NCI-H1694 (cell line): ENCODE measurements at regions not wholly inside any gene's neighbourhood (a gene's known extent, or its start where the extent isn't known, plus 50 kb on each side); places are given as distances from the start of the nearest gene placed in this dataset.
A peak's percentile ranks its signal among the peaks of the same experiment; 100 is the strongest.

Experiments
- DNase-seq: peaks from one replicate; lab custom pipeline; 2025; lab: John Stamatoyannopoulos, UW

DNA sequence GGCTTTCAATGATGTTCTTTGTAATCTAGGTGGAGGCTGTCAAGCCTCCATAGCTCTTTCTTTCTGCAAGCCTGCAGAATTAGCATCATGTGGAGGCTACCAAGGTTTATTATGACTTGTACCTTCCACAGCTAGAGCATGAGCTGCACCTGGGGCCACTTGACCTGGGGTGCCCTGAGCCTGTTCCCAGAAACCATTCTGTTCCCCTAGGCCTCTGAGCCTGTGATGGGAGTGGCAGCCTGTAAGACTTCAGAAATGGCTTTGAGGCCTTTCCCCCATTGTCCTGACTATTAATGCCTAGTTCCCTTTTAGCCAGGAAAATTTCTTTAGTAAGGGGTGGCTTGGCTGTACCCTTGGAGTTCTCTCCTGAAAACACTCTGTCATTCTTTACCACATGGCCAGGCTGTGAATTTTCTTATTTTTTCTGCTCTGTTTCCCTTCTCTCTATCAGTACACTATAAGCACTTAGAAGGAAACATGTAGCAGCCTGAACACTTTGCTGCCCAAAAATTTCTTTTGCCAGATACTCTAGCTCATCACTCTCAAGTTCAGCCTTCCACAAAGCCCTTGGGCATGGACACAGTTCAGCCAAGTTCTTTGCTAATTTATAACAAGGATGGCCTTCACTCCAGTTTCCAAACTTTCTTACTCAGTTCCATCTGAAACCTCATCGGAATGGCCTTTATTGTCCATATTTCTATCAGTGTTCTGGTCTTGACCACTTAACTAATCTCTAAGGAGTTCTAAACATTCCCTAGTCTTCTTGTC is 61.4 kb upstream of the NR3C1 start:
- no peak for DNase-seq

DNA sequence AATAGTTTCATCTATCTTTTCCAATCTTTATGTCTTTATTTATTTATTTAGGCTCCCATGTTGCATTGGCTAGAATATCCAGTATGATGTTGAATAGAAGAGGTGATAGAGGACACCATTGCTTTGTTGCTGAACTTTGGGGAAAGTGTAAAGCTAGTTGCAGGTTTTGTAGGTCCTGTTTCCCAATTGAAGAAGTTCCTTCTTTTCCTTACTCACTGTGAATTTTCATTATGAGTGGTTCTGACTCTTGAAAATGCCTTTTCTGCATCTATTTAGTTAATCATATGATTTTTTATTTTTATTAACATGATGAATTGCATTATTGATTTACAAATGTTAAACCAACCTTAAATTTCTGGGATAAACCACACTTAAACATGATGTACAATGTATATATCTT is 58.9 kb upstream of the NR3C1 start:
- no peak for DNase-seq

DNA sequence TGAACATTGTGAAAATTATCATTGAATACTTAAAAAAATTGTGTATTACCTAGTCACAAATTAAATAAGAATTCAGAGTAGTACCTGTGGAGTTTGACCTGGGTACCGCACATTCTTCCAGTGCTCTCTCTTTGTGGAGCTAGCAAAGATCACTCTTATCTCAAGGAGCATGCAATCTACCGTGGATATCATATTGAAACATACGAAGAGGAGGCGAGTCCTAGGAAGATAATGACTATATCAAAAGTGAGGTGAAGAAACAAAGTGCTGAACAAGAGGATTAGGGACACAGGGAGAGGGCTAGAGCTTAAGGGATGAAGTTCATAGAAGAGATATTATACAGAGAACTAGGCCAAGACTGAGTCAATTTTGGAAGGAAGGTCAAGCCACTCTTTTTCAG is 55.9 kb upstream of the NR3C1 start:
- no peak for DNase-seq

DNA sequence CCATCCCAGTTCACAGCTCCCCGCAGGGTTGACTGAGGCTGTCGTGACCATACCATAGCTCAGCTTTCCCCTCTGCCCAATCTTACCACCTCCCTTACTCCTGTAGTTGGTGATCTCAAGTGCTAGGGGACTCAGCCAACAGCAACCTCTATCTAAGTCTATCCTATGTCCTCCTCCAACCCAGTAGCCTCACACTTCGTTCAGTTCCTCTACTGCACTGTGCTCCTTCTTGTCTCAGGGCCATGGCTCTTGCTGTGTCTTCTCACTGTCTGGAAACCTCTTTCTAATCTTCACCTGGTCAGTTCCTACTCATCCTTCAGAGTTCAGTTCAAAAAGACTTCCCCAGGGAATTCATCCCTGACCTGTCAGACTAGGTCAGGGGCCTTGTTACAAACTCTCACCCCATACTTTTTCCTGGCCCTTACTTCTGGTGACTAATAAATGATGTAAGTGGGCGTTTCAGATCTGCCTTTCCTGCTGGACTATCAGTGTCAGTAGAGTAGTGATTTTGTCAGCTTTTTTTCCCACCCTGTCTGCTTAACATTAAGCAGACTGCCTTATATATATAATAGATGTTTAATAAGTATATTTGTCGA is 53.6 kb upstream of the NR3C1 start:
- no peak for DNase-seq

DNA sequence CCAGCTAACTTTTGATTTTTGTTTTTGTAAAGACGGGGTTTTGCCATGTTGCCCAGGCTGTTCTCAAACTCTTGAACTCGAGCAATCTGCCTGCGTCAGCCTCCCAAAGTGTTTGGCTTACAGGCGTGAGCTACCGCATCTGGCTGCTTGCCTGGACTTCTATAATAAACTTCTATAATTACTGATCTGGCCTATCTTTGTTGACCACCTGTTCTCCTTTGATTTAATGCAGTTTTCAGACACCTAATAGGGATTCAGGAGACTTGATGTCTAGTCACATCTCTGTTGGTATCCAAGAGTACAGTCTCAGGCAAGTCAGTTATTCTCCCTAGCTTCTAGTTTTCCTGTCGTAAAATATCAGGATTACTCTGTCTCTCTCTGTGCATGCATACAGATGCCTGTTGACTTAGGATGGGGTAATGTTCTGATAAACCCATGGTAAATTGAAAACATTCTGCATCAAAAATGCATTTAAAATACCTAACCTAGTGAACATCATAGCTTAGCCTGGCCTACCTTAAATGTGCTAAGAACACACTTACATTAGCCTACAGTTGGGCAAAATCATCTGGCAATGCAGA is 51.5 kb upstream of the NR3C1 start:
- DNase-seq, result peak; percentile 22

DNA sequence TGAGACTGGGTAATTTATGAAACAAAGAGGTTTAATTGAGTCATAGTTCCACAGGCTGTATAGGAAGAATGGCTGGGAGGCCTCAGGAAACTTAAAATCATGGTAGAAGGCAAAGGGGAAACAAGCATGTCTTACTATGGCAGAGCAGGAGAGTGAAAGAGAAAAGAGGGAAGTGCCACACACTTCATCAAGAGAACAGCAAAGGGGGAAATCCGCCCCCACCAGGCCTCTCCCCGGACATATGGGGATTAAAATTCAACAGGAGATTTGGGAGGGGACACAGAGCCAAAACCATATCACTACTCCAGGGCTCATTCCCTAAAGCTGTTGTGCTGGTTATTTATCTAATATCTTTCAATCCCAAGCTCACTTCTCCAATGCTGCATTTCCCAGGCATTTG is 50.2 kb upstream of the NR3C1 start:
- no peak for DNase-seq
